HG02870 (cell line): ENCODE measurements at regions not wholly inside any gene's neighbourhood (a gene's known extent, or its start where the extent isn't known, plus 50 kb on each side); places are given as distances from the start of the nearest gene placed in this dataset.
A peak's percentile ranks its signal among the peaks of the same experiment; 100 is the strongest.

Experiments
- ATAC-seq: cut with Tn5 transposase; IDR thresholded peaks from one replicate; pipeline ENCODE4 v1.9.1; 2021; ENCODE audit warnings: mild to moderate bottlenecking, moderate library complexity; ENCODE audit not compliant: unreplicated experiment

DNA sequence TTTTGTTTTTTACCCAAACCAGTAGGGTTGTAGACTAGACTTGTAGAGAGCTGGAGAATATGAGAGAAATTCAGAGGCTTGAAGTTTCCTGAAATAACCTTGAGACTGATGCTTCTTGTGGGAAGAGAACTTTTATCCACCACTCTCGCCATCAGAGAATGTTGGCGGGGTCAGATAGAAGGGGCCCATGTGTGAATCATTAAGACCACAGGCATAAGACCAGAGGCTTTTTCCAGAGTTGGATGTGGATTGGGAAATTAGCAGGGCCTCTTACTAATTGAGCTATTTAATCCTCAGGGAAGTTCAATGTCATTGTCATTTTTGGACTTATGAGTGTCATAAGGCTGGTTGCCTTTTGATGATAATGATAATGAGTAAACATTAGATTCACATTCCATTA lies 246.9 kb upstream of the THRB start:
- no peak for ATAC-seq

DNA sequence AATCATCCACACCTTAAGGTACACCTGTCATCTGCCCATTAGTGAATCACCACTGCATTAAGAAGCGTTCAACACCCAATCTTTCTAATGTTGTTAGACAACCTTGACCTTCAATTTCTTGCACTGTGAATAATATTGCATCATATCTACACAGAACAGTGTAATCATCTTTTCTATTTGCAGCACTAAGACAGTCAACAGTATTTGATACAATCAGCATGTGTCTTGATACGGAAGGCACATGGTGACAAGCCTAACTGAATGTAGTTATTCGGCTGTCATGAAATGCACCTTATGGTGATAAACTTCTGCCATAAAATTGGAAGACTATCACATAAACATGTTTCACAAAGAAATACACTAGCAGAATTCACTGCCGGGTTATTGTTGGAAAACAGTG lies 253.9 kb upstream of the THRB start:
- no peak for ATAC-seq

DNA sequence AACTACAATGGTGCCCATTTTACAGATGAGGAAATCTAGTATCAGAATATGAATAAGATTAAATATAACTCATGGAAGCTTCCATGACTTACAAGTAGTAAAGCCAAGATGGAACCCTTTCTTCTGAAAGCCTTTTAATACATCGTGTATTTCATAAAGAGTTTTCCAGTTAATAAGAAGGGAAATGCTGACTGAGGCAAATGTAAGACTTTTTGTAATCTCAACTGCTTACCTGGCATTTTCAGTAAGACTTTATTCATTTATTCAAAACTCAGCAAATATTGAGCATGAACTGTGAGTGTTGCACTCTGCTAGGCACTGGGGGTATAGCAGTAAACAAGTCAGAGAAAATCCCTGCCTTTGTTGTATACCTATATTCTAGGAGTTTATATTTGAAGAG lies 256.4 kb upstream of the THRB start:
- no peak for ATAC-seq

DNA sequence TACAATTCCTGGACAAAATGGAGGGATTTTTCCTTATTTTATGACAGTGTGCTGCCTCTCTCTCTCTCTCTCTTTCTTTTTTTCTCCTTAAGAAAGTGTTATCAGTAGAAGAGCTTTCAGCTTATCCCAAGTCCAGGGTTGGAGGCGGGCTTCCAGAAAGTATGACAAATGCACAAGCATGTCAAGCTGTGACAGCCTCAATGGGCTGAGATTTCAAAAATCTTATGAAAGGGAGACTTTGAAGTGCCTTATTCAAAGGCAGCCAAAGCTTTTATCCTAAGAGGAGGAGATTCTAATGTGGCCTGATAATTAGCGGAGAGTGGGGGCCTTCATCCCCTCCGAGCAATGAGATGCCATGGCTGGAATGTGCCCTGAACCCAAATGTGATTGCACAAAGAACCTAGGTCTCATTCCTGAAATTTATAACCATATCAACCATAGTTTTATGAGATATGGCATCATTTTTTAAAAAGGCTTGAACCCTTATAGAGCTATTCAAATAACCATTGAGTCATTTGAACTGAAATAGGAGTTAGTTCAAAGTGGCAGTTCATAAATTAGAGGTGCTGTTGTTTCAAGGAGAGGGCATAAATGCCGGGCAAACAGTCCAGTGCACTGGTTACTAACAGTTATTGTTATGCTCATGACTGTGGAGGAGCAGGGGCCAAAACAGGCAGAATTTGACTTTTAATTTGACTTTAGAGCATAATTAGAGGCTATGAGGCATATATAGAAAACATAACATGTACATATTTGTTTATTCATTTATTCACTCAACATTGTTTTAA lies 261.6 kb upstream of the THRB start:
- ATAC-seq = no peak

DNA sequence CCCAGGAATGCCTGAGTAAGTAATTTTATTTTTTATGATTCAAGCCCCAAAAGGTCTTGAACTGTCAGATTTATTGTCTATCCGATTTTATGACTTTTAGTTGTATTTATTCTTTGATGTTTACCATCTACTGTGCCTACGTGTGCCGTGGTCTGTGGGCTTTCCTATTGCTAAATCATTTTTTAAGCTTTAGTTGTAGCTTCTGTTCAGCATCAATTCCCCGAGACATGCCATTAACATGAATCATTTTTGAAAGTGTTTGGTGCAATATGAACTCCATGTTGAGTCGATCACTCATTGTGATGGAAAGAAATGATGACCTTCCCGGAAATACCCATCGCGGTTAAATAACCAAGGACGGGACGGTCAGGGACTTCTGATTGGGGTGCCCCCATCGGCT lies 268.7 kb upstream of the THRB start:
- ATAC-seq = no peak

DNA sequence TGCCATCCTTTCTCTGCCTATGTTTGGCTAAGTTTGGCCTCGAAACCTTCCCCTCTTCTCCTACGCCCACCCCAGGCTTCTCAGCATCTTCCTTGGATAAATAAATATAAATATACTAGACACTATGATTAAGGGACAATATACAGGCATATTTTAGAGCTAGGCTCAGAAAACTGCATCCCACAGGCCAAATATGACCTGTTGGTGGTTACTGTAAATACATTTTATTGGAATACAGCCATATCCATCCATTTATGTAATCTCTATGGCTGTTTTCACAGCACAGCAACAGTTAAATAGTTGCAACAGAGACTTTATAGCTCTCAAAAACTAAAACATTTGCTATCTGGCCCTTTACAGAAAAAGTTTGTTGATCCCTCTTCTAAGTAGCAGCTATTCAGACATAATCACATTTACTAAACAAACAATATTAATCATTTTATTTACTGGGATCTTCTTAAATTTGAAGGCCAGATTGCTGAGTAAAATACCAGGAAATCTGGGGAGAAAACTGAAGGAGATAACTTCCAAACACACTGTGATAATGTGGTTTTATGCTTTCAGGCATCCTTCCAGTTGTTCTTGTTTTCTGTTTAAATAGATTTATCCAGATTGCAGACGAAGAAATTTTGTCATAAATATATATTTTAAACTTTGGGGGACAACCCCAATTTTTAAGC lies 269.7 kb upstream of the THRB start:
- no peak for ATAC-seq

DNA sequence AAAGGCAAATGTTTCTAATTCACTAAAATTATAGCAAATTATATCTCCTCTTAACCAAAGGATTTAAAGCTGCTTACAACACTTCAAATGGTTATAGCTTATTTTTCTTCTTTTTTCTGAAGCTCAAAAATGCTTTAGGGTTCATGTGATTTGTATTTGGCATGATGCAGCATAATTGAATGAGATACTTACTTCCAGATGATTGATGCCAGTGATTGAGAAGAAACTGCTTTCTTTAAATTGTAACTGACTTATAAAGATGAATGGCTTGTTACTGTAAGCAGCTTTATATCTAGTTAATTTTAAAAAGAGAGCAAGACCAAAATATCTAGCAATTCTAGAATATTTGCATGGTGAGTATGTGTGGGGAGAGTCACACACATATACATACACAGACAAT lies 270.7 kb upstream of the THRB start:
- ATAC-seq = no peak

DNA sequence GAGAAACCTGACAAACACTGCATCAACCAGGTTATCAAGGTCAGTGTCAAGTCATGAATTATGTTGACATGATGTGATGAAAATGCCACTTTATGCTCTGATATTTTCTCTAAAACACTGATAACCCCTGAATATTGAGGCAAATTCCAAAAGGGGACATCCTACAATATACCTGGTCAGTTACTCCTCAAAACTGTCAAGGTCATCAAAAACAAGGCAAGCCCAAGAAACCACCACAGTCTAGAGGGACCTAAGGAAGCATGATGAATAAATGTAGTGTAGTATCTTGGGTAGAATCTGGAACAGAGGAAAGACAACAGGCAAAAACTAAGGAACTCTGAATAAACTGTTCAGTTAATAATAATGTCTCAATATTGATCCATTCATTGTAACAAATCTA lies 275.3 kb upstream of the THRB start:
- ATAC-seq = no peak

DNA sequence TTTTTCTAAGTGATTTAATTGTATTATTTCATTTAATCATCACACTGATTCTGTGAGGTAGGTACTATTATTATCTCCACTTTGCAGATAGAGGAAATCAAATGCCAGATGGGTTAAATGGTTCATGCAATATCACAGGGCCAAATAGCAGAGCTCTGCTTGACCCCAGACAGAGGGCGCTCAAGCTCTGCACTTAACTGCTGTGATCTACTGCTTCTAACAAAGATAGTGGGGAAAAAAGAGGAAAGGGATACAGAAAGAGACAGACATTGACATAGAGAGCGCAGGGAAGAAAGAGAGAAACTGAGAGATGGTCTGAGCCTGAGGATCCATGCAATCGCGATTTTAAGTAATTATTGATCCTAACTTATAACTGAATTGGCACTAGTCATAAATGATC lies 279.1 kb upstream of the THRB start:
- peak; percentile 85 for ATAC-seq

DNA sequence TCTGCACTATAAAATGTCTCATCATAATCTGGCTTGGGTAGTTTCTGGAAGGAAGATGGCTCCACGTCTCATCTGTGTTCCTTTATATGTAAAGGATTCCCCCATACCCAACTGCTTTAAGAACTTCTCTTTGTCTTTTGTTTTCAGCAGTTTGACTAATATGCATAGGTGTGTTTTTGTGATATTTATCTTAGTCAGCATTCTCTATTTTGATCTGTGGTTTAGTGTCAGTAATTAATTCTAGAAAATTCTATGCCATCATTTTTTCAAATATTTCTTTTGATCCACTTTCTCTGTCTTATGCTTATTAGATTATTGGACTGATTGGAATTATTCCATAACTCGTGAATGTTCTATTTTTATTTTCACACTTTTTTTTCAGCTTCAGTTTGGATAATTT lies 286.3 kb upstream of the THRB start:
- ATAC-seq = no peak

DNA sequence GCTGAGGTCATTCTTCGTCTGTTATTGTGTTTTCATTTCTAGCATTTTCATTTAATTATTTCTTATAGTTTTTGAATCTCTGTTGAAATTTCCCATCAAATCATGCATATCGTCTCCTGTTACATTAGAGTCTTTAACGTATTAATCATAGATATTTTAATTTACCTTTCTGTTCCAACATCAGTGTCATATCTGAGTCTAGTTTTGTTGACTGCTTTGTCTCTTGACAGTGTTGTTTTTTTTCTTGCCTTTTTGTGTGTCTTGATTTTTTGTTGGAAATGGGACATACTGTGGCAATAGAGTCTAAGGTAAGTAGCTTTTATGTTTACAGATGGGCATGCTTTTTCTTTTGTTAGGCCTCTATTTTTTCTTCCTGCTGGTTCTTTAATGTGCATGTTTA lies 286.8 kb upstream of the THRB start:
- ATAC-seq = no peak

DNA sequence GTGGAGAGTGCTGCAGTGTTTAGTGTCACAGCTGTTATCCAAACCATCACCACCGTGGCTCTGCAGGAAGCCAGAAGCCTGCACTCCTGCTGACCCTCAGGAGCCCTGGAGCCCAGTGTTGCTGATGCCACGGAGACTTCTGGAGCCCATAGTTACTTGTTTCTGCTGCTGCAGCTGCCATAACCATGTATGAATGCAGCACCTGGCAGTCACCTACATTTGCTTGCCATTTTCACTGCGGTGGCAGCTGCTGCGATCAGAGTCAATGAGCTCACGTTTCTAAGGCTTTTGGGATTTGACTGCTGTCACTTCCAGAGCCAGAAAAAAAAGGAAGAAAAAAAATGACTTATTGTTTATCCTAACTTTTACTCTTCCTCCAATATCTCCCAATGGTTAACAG lies 299.2 kb upstream of the THRB start:
- ATAC-seq = no peak

DNA sequence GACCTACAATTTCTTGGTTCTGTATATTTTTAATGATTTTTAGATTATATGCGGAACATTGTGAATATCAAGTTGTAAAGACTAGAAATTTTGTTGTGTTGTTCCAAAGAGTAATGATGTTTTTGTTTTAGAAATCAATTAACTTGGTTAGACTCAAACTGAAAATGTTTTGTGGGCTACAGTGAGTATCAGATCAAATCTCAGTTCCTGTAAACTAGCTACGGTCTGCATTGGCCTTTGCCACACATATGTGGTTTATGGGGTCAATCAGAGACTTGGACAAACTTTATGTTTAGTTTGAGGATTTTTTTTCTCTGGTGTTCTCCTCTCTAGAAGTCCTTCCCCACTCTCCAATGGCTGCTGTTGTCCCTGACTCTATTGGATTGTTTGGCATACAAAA lies 308.0 kb upstream of the THRB start:
- ATAC-seq = peak; percentile 100

DNA sequence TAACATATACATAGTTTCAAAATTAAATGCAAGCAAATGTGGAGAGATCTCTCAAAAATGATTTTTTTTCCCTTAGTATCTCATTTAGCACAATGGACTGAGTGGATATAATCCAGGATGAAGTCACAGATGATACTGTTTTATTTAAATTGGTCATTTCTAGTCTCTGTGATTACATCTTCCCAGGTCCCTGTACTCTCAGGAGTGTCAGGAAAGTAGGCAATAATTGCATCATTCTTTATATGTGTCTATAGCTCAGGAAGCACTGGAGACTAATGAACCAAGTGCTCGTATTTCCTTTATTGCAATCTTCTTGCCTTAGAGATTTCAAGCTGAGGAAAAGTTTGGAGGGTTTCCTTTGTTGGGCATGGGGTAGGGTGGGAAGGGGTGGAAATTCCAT lies 309.4 kb upstream of the THRB start:
- ATAC-seq = no peak

DNA sequence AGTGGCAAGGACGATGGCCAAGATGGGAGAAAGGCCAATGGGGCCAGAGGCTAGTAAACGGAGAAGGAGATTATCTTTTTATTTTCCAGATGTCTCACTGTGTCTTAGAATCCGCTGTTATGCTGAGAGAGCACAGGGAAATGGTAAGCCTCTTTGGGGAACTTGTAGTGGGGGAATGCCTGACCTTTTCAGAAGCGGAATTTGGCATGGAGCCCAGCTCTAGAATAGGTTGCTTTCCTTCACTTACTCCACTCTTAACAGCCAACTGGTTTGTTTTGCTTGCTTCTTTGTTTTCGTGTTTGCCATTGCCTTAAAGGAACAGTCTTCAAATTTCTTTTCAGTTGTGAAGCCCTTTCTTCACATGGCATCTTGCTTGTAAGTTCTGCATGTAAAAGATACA lies 316.2 kb upstream of the THRB start:
- ATAC-seq = no peak

DNA sequence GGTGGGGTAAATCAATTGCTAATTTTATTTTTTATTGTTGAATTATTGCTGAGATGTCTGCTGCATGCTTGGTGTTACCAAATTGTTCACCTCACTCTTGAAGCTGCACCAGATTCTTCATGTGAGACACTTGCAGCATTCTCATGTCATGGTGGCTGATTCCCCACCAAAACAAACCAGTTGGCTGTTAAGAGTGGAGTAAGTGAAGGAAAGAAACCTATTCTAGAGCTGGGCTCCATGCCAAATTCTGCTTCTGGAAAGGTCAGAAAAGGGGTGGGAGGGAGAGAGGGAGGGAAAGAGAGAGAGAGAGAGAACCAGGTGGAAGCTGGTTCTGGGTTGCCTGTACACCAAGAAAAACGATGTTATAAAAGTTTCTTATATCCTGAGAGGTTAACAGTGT lies 317.5 kb upstream of the THRB start:
- ATAC-seq = no peak

DNA sequence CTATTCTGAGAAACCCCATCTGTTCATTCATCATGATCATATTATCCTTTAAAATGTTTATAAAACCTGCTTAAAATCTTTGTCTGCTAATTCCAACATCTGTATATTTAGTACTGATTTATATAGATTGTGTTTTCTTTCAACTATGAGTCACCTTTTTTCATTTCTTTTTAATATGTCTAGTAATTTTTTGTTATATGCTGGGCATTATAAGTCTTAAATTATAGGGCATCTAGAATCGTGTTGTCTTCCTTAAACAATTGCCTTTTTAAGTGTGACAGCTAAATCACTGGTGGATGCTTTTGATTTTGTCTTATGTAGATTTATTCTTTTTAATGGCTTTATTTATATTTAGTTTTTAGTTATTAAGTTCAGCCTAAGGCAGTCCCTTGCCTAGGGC lies 323.4 kb upstream of the THRB start:
- no peak for ATAC-seq

DNA sequence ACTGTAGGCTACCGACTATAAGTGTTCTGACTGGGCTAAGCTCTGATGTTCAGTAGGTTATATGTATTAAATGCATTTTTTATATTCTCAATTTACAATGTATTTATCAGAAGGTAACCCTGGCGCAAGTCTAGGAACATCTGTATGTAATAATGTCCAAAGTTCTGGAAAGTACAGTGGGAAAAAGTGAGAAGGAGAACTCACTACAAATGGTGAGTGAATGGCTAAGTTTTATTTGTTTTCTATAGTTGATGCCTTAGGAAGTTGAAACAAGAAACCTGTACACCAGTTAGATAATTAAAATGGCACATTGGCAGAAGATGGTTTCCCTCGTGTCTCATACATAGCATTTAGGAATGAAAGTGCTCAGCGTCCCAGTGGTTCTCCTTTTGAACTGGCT lies 333.4 kb upstream of the THRB start:
- no peak for ATAC-seq

DNA sequence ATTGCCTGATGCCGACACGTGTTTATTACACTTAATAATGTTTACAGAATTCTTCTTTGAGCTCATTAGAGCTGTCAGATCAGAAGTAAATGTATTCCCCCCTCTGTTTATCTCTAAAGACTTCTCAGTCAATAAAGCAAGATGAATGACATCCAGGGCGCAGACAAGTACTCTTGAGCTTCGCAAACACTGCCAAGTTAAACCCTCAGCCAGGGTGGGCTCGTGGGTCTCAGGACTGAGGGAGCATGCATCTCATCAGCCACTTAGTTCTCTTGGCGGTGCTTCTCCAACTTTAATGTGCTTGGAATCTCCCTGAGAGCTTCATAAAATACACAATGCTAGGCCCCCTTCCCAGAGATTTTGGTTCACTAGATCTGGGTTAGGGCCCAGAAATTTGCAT lies 333.9 kb upstream of the THRB start:
- ATAC-seq = no peak

DNA sequence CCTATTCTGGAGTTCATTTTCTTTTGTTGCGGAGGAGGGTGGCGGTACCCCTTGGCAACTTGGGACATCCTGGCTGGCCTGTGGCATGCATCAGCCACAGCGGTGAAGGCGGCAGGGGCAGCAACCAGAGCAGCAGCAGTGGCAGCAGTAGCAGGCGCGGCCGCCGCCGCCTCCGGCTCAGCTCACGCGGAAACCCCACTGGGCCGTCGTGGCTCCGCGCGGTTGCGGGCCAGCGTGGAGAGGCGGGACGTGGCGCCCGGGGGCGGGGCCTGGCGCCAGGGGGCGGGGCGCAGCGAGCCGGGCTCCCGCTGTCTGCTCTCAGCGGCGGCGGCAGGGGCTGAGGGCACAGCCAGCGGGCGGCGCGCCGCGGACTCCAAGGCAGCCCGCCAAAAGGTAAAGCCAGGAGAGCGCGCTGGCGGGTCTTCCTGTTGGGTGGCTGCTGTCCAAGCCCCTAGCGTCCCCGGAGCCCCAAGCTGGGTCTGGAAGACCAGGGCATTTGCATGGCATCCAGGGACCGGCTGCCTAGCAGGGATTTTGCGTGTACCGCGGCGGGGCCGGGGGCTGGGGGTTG lies 334.4 kb upstream of the THRB start:
- ATAC-seq = no peak

DNA sequence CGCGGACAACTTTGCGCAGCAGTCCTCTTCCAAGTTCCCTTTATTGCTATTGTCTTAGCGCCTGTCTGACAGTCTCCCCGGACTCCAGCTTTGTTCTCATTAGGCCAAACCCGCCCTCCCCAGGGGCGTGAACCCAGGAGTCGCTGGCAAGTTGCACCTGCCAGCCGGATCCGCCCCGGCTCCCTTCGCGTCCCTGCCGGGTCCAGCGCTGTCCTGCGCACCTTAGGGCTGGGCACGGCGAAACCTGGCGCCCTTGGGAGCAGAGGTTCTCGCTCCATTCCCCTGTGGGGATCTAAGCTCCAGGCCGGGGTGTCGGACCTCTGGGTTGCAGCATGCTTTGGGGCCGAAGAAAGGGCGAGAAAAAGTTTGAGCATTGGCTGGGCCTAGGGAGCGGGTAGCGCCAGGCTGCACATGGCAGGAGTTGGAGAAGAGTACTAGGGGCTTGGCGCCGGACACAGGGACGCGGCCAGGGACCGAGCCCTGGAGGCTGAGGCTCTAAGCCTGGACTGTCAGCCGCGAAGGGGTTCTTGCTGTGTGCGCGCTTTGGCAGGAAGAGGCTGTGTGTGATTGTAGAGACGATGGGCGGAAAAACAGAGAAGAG lies 335.1 kb upstream of the THRB start:
- no peak for ATAC-seq
